ENCODE measurements at regions not wholly inside any gene's neighbourhood (a gene's known extent, or its start where the extent isn't known, plus 50 kb on each side); places are given as distances from the start of the nearest gene placed in this dataset.
"Not testable (repeated sequence)": the region's sequence is repeated elsewhere in the genome, so short reads cannot be mapped to it uniquely, and the experiment has no call there.

DNA sequence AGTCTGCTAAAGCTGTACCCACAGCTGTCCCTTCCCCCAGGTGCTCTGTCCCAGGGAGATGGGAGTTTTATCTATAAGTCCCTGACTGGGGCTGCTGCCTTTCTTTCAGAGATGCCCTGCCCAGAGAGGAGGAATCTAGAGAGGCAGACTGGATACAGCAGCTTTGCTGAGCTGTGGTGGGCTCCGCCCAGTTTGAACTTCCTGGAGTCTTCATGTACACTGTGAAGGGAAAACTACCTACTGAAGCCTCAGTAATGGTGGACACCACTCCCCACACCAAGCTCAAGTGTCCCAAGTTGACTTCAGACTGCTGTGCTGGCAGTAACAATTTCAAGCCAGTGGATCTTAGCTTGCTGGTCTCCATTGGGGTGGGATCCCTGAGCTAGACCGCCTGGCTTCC, 75.3 kb downstream of the NFKBIZ start:
- TF ChIP-seq, protein P1, sequence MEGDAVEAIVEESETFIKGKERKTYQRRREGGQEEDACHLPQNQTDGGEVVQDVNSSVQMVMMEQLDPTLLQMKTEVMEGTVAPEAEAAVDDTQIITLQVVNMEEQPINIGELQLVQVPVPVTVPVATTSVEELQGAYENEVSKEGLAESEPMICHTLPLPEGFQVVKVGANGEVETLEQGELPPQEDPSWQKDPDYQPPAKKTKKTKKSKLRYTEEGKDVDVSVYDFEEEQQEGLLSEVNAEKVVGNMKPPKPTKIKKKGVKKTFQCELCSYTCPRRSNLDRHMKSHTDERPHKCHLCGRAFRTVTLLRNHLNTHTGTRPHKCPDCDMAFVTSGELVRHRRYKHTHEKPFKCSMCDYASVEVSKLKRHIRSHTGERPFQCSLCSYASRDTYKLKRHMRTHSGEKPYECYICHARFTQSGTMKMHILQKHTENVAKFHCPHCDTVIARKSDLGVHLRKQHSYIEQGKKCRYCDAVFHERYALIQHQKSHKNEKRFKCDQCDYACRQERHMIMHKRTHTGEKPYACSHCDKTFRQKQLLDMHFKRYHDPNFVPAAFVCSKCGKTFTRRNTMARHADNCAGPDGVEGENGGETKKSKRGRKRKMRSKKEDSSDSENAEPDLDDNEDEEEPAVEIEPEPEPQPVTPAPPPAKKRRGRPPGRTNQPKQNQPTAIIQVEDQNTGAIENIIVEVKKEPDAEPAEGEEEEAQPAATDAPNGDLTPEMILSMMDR (IDR thresholded peaks at IDR 0.05), result not testable (repeated sequence)
- TF ChIP-seq POLR2A (IDR thresholded peaks at IDR 0.05), result not testable (repeated sequence)

All from Peyer's patch (tissue), 4 donors.